Stimulated activated CD4-positive, alpha-beta T cell treated with anti-CD3 and anti-CD28 coated beads, Interleukin-12 subunit alpha, Interleukin-12 subunit beta, amount 100 ng/mL, for 24 hours (primary cell): ENCODE measurements at regions not wholly inside any gene's neighbourhood (a gene's known extent, or its start where the extent isn't known, plus 50 kb on each side); places are given as distances from the start of the nearest gene placed in this dataset.

ENCODE experiments used
- DNase-seq, 2 experiments: peaks; one replicate each; pipeline ENCODE4 v3.0.0-alpha.2; 2020; ENCODE audit warnings: low read depth in 2 of 2

DNA sequence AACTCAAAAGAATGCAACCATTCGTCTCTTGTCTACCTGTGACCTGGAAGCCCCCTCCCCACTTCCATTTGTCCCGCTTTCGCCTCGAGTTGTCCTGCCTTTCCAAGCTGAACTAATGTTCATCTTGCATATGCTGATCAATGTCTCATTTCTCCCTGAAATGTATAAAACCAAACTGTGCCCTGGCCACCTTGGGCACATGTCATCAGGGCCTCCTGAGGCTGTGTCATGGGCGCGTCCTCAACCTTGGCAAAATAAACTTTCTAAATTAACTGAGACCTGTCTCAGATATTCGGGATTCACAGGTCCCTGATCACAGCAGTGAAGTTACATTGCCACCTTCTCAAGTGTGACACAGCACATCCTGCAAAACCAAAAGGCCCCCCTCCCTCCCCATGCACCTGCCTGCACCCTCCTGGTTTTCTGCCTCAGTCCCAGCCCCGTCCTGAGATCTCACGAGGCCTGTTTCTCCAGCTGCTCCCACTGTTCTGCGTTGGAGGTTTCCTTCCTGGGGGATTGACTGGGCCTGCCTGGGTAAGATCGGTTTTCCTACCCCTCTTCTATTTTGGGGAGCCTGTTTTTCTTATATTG lies 1328.7 kb downstream of the TBC1D22A start:
- DNase-seq: no peak

DNA sequence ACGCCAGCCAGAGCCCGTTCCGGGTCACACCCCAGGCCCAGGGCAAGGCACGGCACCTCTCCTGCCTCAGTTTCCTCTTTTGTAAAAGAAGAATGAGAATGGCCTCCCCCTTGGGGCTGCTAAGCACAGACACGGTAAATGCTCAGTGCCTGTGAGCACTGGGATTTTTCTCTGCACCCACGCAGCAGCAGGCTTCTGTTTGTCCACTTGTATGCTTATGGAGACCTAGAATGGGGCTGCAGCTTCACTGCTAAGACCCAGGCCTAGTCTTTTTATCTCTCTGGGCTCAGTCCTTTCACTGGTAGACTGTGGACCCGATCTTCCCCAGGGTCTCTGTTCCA lies 1327.9 kb downstream of the TBC1D22A start:
- DNase-seq: no peak

- DNase-seq: no peak
These were observed 1327.3 kb downstream of the TBC1D22A start for GRCh38 chr22:48089601-48090331.

GRCh38 chr22:48088926-48089536 lies 1326.6 kb downstream of the TBC1D22A start:
- no peak for DNase-seq

- no peak for DNase-seq
These were observed 1325.8 kb downstream of the TBC1D22A start for GRCh38 chr22:48088251-48088650.

- DNase-seq: no peak
These were observed 1323.6 kb downstream of the TBC1D22A start for GRCh38 chr22:48085901-48086645.

GRCh38 chr22:48084729-48085050 lies 1322.2 kb downstream of the TBC1D22A start:
- no peak for DNase-seq

- DNase-seq: no peak
These were observed 1321.7 kb downstream of the TBC1D22A start for GRCh38 chr22:48084041-48084728.

GRCh38 chr22:48083502-48083901 lies 1321.1 kb downstream of the TBC1D22A start:
- DNase-seq: no peak

DNA sequence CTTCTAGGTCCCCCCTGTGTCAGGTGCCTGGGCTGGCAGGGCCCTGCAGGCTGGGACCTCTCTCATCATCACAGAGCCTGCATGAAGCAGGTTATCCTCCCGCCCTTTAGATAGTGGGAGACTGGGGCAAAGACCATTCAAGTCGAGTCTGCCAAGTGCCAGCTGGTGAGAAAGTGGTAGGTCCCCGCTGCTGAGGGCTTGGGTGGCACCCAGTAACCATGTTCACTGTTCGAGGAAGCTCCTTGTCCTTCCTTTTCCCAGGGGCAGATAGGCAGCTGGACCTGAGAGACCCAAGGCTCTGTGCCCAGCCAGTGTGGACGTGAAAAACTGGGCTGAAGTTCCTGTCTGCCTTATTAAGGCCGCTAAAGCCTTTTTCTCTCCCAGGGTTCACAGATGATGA lies 1319.8 kb downstream of the TBC1D22A start:
- DNase-seq: no peak

DNA sequence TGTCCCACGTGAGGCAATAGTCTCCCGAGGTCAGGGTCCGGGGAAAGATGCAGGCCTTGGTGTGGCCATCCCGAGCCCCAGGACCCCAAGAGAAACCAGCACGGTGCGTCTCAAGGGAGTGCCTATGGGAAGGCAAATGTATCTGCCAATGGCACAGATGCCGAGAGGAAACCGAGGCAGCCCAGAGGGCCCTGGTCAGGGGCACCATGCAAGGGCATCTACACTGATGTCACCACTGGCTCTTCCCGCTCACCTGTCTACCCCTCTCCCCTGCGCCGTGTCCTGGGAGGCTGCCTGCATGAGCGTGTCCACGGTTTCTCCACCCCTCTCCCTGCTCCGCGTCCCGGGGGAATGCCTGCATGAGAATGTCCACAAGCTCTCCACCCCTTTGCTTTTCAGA lies 1318.8 kb downstream of the TBC1D22A start:
- DNase-seq: no peak

- DNase-seq: no peak
These were observed 1318.1 kb downstream of the TBC1D22A start for GRCh38 chr22:48080316-48081165.

- no peak for DNase-seq
These were observed 1317.2 kb downstream of the TBC1D22A start for GRCh38 chr22:48079505-48080290.

DNA sequence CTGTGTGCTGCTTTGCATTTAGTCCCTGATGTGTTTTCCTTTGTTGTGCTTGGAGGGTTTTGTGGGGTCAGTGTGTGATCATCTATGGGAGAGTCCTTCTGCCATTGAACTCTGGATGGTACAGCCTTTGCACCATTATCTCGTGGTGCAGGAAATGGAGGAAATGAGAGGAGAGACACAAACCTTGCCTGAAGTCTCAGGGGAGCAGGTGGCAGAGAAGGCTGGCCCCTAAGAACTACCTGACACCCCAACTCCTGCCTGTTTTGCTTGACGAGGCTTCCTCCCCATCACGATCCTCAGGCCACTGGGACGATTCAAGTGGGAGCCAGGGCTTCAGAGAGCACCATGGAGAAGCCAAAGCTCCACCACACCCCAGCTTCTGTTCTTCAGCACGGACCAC lies 1316.4 kb downstream of the TBC1D22A start:
- no peak for DNase-seq

DNA sequence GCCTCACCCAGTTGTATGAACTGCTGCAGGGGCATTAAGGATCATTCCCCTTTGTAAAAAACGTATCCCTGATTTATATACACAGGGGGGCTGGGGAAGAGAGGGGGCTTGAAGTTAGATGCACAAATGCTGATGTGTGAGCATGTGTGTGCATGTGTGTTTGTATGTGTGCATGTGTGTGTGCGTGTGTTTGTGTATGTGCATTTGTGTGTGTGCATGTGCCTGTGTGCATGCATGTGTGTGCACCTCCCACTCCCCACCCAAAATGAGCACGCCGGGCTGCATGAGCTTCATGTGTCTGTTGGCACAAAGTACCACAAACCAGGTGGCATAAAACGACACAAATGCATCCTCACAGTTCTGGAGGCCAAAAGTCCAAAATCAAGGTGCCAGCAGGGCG lies 1315.2 kb downstream of the TBC1D22A start:
- DNase-seq: no peak

DNA sequence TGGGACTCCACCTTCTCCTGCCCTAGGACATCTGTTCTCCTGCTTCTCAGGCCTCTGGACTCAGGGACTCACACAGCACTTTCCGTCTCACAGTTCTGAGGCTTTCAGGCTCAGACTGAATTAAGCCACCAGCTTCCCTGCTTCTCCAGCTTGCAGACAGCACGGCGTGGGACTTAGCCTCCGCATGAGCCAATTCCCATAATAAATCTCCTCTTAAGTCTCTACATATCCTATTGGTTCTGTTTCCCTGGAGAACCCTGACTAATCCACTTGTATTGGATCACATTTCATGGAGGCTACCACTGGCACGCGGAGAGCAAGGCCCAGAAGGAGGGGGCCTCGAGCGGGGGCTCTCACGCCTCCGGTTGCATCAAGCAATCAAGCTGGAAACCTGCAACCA lies 1313.6 kb downstream of the TBC1D22A start:
- DNase-seq: no peak

DNA sequence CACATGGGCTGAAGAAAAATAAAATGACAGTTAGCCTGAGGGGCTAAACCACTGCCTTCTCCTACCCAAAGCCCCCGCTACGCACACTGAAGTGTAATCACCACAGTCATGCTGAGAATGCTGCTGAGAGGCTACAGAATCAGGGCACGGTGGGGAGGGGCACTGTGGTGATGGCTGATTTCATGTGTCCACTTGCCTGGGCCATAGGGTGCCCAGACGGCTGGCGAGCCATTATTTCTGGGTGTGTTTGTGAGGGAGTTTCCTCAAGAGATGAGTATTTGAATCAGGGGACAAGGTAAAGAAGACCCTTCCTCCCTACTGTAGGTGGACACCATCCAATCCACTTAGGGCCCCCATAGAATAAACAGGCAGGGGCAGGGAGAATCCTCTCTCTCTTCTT lies 1313.2 kb downstream of the TBC1D22A start:
- no peak for DNase-seq

DNA sequence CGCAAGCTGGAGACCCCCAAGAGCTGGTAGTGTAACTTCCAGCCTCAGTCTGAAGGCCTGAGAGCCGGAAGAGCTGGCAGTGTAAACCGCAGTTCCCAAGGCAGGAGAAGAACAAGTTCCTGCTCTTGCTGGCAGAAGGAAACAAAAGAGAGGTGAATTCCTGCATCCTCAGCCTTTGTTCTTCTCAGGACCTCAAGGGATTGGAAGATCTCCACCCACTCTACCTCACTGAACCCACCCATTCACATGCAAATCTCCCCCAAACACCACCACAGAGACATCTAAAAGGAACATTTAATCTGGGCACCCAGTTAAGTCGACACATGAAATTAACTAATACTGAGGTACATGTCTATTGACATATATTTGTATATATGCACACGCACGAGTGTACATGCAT lies 1310.3 kb downstream of the TBC1D22A start:
- DNase-seq: no peak

- DNase-seq: no peak
These were observed 1309.4 kb downstream of the TBC1D22A start for GRCh38 chr22:48071828-48072227.

DNA sequence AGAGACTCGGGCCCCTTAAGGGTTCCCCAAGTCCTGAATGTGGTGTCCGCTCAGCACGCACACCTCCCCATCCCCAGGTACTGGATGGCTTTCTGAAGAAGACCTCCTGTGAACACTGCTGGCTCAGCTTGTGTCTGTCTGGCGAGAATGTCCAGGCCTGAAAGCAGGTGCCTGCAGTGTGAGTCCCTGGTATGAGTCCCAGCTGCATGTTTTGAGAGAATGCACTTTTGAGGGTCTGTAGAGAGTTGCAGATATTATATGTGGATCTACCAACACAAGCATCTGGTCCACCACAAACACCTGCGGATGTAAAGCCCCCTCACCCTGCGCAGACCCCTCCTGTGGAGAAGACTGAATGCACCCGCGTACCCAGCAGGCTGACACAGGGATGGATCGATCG lies 1308.9 kb downstream of the TBC1D22A start:
- DNase-seq: no peak

- DNase-seq: no peak
These were observed 1308.3 kb downstream of the TBC1D22A start for GRCh38 chr22:48070760-48071159.
